ENCODE measurements at regions not wholly inside any gene's neighbourhood (a gene's known extent, or its start where the extent isn't known, plus 50 kb on each side); places are given as distances from the start of the nearest gene placed in this dataset.
A peak's percentile ranks its signal among the peaks of the same experiment; 100 is the strongest.

GRCh38 chr1:38360807-38361206 is 314.2 kb upstream of the POU3F1 start:
- intact Hi-C loops (cut with micrococcal nuclease), result no loop called here
- Histone ChIP-seq H3K27ac (ENCODE audit: low read depth, low read length) (no peak overlapping the region), H3K4me2 (ENCODE audit: low read length) (no peak overlapping the region), H3K79me2 (ENCODE audit: insufficient read depth, low read length) (no peaks in the 10 kb centered on the region), H3K9ac (ENCODE audit: low read length) (no peak overlapping the region), H3K9me2 (ENCODE audit: insufficient read depth) (no peaks in the 10 kb centered on the region), H3K36me3 (ENCODE audit: control insufficient read depth in 1 of 2, insufficient read depth in 2 of 2, low read length in 2 of 2) (no peaks in the 10 kb centered on the region), H2AFZ (ENCODE audit: low read depth, low read length, poor library complexity, severe bottlenecking) (no peak overlapping the region), H3K9me3 (ENCODE audit: control insufficient read depth in 1 of 2, insufficient read depth in 1 of 2, low read depth in 1 of 2, low read length in 2 of 2) (no peaks in the 10 kb centered on the region), H3K27me3 (ENCODE audit: insufficient read depth, low read length) (peaks cover 26% of the 10 kb centered on the region), H3K4me3 (replicated peaks in 1 of 2; ENCODE audit: low read depth in 1 of 2, low read length in 2 of 2) (no peak overlapping the region), H4K20me1 (ENCODE audit: insufficient read depth) (no peaks in the 10 kb centered on the region), H3K4me1 (ENCODE audit: control insufficient read depth in 1 of 2, insufficient read depth in 2 of 2, low read length in 2 of 2) (no peaks in the 10 kb centered on the region)
- ATAC-seq (no peak), DNase-seq (ENCODE audit: low read depth, low spot score) (no peak)
- RAD21 ChIA-PET (ENCODE audit: low non-redundant PET in 1 of 2, low total read pairs in 2 of 2, uncharacterized antibody in 2 of 2, unreplicated experiment in 2 of 2), result no interaction called here
- no TSS peak for BruUV-seq (replicated peaks)
- POLR2A ChIA-PET, result no interaction called here
- CTCF ChIA-PET, result no interaction called here
- TF ChIP-seq CTCF (IDR thresholded peaks at IDR 0.05 in 2 of 3, conservative IDR thresholded peaks at IDR 0.05 in 1 of 3; ENCODE audit: borderline replicate concordance in 1 of 3, insufficient read depth in 1 of 3, low read depth in 2 of 3, low read length in 2 of 3), result 0 out of 6 replicates have a peak, but pooled peaks of 1 of the 3 experiments have one; percentile 11
- TF ChIP-seq ELF1 (IDR thresholded peaks at IDR 0.05; ENCODE audit: borderline replicate concordance, low read depth), result no peak
- TF ChIP-seq RAD21 (IDR thresholded peaks at IDR 0.05; ENCODE audit: low read depth), result peak; percentile 17; the same call in 1 of the 2 replicates

GRCh38 chr1:38353956-38354355 is 307.4 kb upstream of the POU3F1 start:
- H3K4me2 ChIP-seq (ENCODE audit: low read length), result no peak overlapping the region
- H3K4me3 ChIP-seq (replicated peaks in 1 of 2; ENCODE audit: low read depth in 1 of 2, low read length in 2 of 2), result no peak overlapping the region
- no peak overlapping the region for H3K9ac ChIP-seq (ENCODE audit: low read length)
- POLR2A ChIA-PET, result no interaction called here
- RAD21 ChIA-PET (ENCODE audit: low non-redundant PET in 1 of 2, low total read pairs in 2 of 2, uncharacterized antibody in 2 of 2, unreplicated experiment in 2 of 2), result no interaction called here
- CTCF ChIA-PET, result no interaction called here
- no peak overlapping the region for H3K27ac ChIP-seq (ENCODE audit: low read depth, low read length)
- BruUV-seq (replicated peaks), result no TSS peak
- DNase-seq (ENCODE audit: low read depth, low spot score) (no peak), ATAC-seq (no peak)
- H2AFZ ChIP-seq (ENCODE audit: low read depth, low read length, poor library complexity, severe bottlenecking), result no peak overlapping the region
- H3K27me3 ChIP-seq (ENCODE audit: insufficient read depth, low read length), result peaks cover 40% of the 10 kb centered on the region
- intact Hi-C loops (cut with micrococcal nuclease), result no loop called here
- TF ChIP-seq POLR2AphosphoS5 (IDR thresholded peaks at IDR 0.05; ENCODE audit: low read depth, low read length) (no peak), SRF (IDR thresholded peaks at IDR 0.05; ENCODE audit: low read depth) (no peak), ELF1 (IDR thresholded peaks at IDR 0.05; ENCODE audit: borderline replicate concordance, low read depth) (no peak), CTCF (IDR thresholded peaks at IDR 0.05 in 2 of 3, conservative IDR thresholded peaks at IDR 0.05 in 1 of 3; ENCODE audit: borderline replicate concordance in 1 of 3, insufficient read depth in 1 of 3, low read depth in 2 of 3, low read length in 2 of 3) (no peak), JUND (IDR thresholded peaks at IDR 0.05) (no peak), POLR2A (IDR thresholded peaks at IDR 0.05; ENCODE audit: borderline replicate concordance, extremely low read depth, insufficient read depth, insufficient read length) (no peak)
- no peaks in the 10 kb centered on the region for H3K9me2 ChIP-seq (ENCODE audit: insufficient read depth)
- no peaks in the 10 kb centered on the region for H3K9me3 ChIP-seq (ENCODE audit: control insufficient read depth in 1 of 2, insufficient read depth in 1 of 2, low read depth in 1 of 2, low read length in 2 of 2)
- H4K20me1 ChIP-seq (ENCODE audit: insufficient read depth), result no peaks in the 10 kb centered on the region
- no peaks in the 10 kb centered on the region for H3K4me1 ChIP-seq (ENCODE audit: control insufficient read depth in 1 of 2, insufficient read depth in 2 of 2, low read length in 2 of 2)
- no peaks in the 10 kb centered on the region for H3K36me3 ChIP-seq (ENCODE audit: control insufficient read depth in 1 of 2, insufficient read depth in 2 of 2, low read length in 2 of 2)
- no peaks in the 10 kb centered on the region for H3K79me2 ChIP-seq (ENCODE audit: insufficient read depth, low read length)
